ENCODE measurements at regions not wholly inside any gene's neighbourhood (a gene's known extent, or its start where the extent isn't known, plus 50 kb on each side); places are given as distances from the start of the nearest gene placed in this dataset.

GRCh38 chr5:164893071-164893470 is 1387.7 kb downstream of the MAT2B start:
- no peaks in the 10 kb centered on the region for H3K36me3 ChIP-seq (ENCODE audit: low read depth)
- no peak overlapping the region for H3K27ac ChIP-seq (ENCODE audit: poor library complexity, severe bottlenecking)
- H3K27me3 ChIP-seq (ENCODE audit: insufficient read depth, poor library complexity, severe bottlenecking), result no peaks in the 10 kb centered on the region
- no peak overlapping the region for H3K4me3 ChIP-seq (ENCODE audit: severe bottlenecking)
- ATAC-seq (ENCODE audit: low read depth), result no peak
- H3K9me3 ChIP-seq (ENCODE audit: severe bottlenecking), result peaks cover 7% of the 10 kb centered on the region
- no peak for TF ChIP-seq CTCF (IDR thresholded peaks at IDR 0.05; ENCODE audit: poor library complexity, severe bottlenecking)
- no peaks in the 10 kb centered on the region for H3K4me1 ChIP-seq (ENCODE audit: insufficient read depth, poor library complexity, severe bottlenecking)
- DNase-seq (ENCODE audit: low spot score), result no peak

- TF ChIP-seq CTCF (IDR thresholded peaks at IDR 0.05; ENCODE audit: poor library complexity, severe bottlenecking), result no peak
- no peak for DNase-seq (ENCODE audit: low spot score)
- no peak overlapping the region for H3K27ac ChIP-seq (ENCODE audit: poor library complexity, severe bottlenecking)
- no peaks in the 10 kb centered on the region for H3K9me3 ChIP-seq (ENCODE audit: severe bottlenecking)
- H3K27me3 ChIP-seq (ENCODE audit: insufficient read depth, poor library complexity, severe bottlenecking), result no peaks in the 10 kb centered on the region
- H3K4me1 ChIP-seq (ENCODE audit: insufficient read depth, poor library complexity, severe bottlenecking), result no peaks in the 10 kb centered on the region
- H3K4me3 ChIP-seq (ENCODE audit: severe bottlenecking), result no peak overlapping the region
- H3K36me3 ChIP-seq (ENCODE audit: low read depth), result no peaks in the 10 kb centered on the region
- no peak for ATAC-seq (ENCODE audit: low read depth)
Observed at GRCh38 chr5:164898705-164899104, 1393.3 kb downstream of the MAT2B start.

DNA sequence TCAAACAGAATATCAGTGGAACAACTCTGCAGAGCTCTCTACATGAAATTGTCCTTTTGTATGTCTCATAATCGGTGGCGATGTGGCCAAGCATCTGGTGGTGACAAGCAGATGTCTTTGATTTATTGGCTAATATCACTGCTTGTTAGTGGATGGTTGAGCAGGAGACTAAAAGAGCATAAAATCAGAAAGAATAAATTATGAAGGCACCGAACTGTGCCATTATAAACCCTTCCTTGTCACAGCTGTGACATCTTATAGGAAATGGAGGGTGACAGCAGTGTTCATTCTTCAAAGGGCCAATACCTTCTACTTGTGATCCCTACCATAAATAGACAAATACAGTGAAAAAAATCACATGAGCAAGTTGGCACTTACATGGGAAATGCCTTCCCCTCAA is 1404.3 kb downstream of the MAT2B start:
- no peaks in the 10 kb centered on the region for H3K27me3 ChIP-seq (ENCODE audit: insufficient read depth, poor library complexity, severe bottlenecking)
- no peaks in the 10 kb centered on the region for H3K36me3 ChIP-seq (ENCODE audit: low read depth)
- ATAC-seq (ENCODE audit: low read depth), result no peak
- TF ChIP-seq CTCF (IDR thresholded peaks at IDR 0.05; ENCODE audit: poor library complexity, severe bottlenecking), result no peak
- no peaks in the 10 kb centered on the region for H3K4me1 ChIP-seq (ENCODE audit: insufficient read depth, poor library complexity, severe bottlenecking)
- DNase-seq (ENCODE audit: low spot score), result no peak
- no peak overlapping the region for H3K27ac ChIP-seq (ENCODE audit: poor library complexity, severe bottlenecking)
- H3K4me3 ChIP-seq (ENCODE audit: severe bottlenecking), result no peak overlapping the region
- H3K9me3 ChIP-seq (ENCODE audit: severe bottlenecking), result no peaks in the 10 kb centered on the region

GRCh38 chr5:164921722-164922121 is 1416.3 kb downstream of the MAT2B start:
- Histone ChIP-seq H3K27ac (ENCODE audit: poor library complexity, severe bottlenecking) (no peak overlapping the region), H3K4me1 (ENCODE audit: insufficient read depth, poor library complexity, severe bottlenecking) (no peaks in the 10 kb centered on the region), H3K27me3 (ENCODE audit: insufficient read depth, poor library complexity, severe bottlenecking) (no peaks in the 10 kb centered on the region), H3K36me3 (ENCODE audit: low read depth) (no peaks in the 10 kb centered on the region), H3K4me3 (ENCODE audit: severe bottlenecking) (no peak overlapping the region), H3K9me3 (ENCODE audit: severe bottlenecking) (no peaks in the 10 kb centered on the region)
- DNase-seq (ENCODE audit: low spot score) (no peak), ATAC-seq (ENCODE audit: low read depth) (no peak)
- no peak for TF ChIP-seq CTCF (IDR thresholded peaks at IDR 0.05; ENCODE audit: poor library complexity, severe bottlenecking)

DNA sequence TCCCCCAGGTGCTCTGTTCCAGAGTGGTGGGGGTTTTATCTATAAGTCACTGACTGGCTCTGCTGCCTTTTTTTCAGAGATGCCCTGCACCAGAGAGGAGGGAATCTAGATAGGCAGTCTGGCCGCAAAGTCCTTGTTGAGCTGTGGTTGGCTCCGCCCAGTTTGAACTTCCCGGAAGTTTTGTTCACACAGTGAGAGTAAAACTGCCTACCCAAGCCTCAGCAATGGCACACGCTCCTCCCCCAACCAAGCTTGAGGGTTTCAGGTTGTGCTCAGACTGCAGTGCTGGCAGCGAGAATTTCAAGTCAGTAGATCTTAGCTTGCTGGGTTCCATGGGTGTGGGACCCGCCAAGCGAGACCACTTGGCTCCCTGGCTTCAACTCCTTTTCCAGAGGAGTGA is 1428.6 kb downstream of the MAT2B start:
- Histone ChIP-seq H3K27me3 (ENCODE audit: insufficient read depth, poor library complexity, severe bottlenecking) (no peaks in the 10 kb centered on the region), H3K9me3 (ENCODE audit: severe bottlenecking) (peaks cover 5% of the 10 kb centered on the region), H3K4me1 (ENCODE audit: insufficient read depth, poor library complexity, severe bottlenecking) (no peaks in the 10 kb centered on the region), H3K36me3 (ENCODE audit: low read depth) (no peaks in the 10 kb centered on the region), H3K4me3 (ENCODE audit: severe bottlenecking) (no peak overlapping the region), H3K27ac (ENCODE audit: poor library complexity, severe bottlenecking) (no peak overlapping the region)
- DNase-seq (ENCODE audit: low spot score) (no peak), ATAC-seq (ENCODE audit: low read depth) (no peak)
- no peak for TF ChIP-seq CTCF (IDR thresholded peaks at IDR 0.05; ENCODE audit: poor library complexity, severe bottlenecking)
